Uterus (tissue), 2 donors: ENCODE measurements at regions not wholly inside any gene's neighbourhood (a gene's known extent, or its start where the extent isn't known, plus 50 kb on each side); places are given as distances from the start of the nearest gene placed in this dataset.

ENCODE experiments used
- CTCF ChIP-seq, 4 experiments: fragments of 200-600 bp in 2 of 4; fragments of 450-650 bp in 2 of 4; sonication (generic) in 2 of 4; IDR thresholded peaks; one replicate each; pipeline ENCODE4 v1.5.1; 2016 to 2019; ENCODE audit warnings: antibody characterized with exemption in 4 of 4, mild to moderate bottlenecking in 2 of 4, moderate library complexity in 1 of 4
- POLR2A ChIP-seq, 2 donors: fragments of 450-650 bp; IDR thresholded peaks; one replicate each; pipeline ENCODE4 v1.6.1; 2016; ENCODE audit warnings: antibody characterized with exemption in 2 of 2, mild to moderate bottlenecking in 1 of 2, moderate library complexity in 1 of 2

- TF ChIP-seq CTCF (IDR thresholded peaks at IDR 0.05) = no peak
- no peak for TF ChIP-seq POLR2A (IDR thresholded peaks at IDR 0.05)
These were observed 77.7 kb downstream of the TRIM43 start for GRCh38 chr2:95669441-95669991.
